ENCODE measurements at regions not wholly inside any gene's neighbourhood (a gene's known extent, or its start where the extent isn't known, plus 50 kb on each side); places are given as distances from the start of the nearest gene placed in this dataset.

DNA sequence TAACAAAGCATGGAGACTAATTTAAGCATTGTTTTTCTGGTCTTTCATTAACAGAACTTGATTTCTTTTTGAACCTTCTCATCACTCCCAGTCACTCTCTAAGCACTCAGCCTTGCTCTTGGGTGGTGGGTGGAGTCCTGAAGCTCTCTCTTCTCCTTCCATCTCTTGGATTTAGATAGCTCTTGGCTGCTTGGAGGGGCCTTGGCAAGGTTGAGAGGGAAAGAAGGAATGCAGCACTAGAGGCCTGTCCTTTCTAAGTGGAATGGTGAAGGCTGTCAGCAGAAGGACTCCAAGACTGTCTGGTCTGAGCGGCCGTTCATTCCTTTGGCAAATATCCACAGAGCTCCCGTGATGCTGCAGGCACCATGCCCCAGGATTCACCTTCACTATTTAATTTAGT lies 168.6 kb upstream of the E2F8 start:
- Histone ChIP-seq H3K4me3 (ENCODE audit: low read depth, low read length, poor library complexity, severe bottlenecking) (no peak overlapping the region), H3K36me3 (ENCODE audit: insufficient read depth, low read length, poor library complexity, severe bottlenecking) (no peaks in the 10 kb centered on the region), H3K4me1 (ENCODE audit: insufficient read depth, low read length, poor library complexity, severe bottlenecking) (no peaks in the 10 kb centered on the region), H3K27ac (ENCODE audit: low read depth, low read length, poor library complexity, severe bottlenecking) (no peak overlapping the region), H3K9me3 (ENCODE audit: low read depth, low read length, poor library complexity, severe bottlenecking) (no peaks in the 10 kb centered on the region), H3K27me3 (replicated peaks; ENCODE audit: insufficient read depth, low read depth, low read length, poor library complexity) (no peaks in the 10 kb centered on the region)
- POLR2A ChIA-PET (ENCODE audit: low non-redundant PET), result no interaction called here
- no TSS peak for BruUV-seq (replicated peaks)
- CTCF ChIA-PET, result no interaction called here
- intact Hi-C loops (cut with micrococcal nuclease; ENCODE audit: unreplicated experiment), result no loop called here
- no peak for TF ChIP-seq EZH2 (IDR thresholded peaks at IDR 0.05; ENCODE audit: borderline replicate concordance, low read depth, low read length, poor library complexity, severe bottlenecking)
- TF ChIP-seq, protein P1, sequence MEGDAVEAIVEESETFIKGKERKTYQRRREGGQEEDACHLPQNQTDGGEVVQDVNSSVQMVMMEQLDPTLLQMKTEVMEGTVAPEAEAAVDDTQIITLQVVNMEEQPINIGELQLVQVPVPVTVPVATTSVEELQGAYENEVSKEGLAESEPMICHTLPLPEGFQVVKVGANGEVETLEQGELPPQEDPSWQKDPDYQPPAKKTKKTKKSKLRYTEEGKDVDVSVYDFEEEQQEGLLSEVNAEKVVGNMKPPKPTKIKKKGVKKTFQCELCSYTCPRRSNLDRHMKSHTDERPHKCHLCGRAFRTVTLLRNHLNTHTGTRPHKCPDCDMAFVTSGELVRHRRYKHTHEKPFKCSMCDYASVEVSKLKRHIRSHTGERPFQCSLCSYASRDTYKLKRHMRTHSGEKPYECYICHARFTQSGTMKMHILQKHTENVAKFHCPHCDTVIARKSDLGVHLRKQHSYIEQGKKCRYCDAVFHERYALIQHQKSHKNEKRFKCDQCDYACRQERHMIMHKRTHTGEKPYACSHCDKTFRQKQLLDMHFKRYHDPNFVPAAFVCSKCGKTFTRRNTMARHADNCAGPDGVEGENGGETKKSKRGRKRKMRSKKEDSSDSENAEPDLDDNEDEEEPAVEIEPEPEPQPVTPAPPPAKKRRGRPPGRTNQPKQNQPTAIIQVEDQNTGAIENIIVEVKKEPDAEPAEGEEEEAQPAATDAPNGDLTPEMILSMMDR (conservative IDR thresholded peaks at IDR 0.05; ENCODE audit: low read depth, low read length), result no peak
- no peak for DNase-seq (ENCODE audit: low spot score)

- Histone ChIP-seq H3K36me3 (ENCODE audit: insufficient read depth, low read length, poor library complexity, severe bottlenecking) (no peaks in the 10 kb centered on the region), H3K9me3 (ENCODE audit: low read depth, low read length, poor library complexity, severe bottlenecking) (no peaks in the 10 kb centered on the region), H3K4me1 (ENCODE audit: insufficient read depth, low read length, poor library complexity, severe bottlenecking) (no peaks in the 10 kb centered on the region), H3K27me3 (replicated peaks; ENCODE audit: insufficient read depth, low read depth, low read length, poor library complexity) (no peaks in the 10 kb centered on the region), H3K27ac (ENCODE audit: low read depth, low read length, poor library complexity, severe bottlenecking) (no peak overlapping the region), H3K4me3 (ENCODE audit: low read depth, low read length, poor library complexity, severe bottlenecking) (no peak overlapping the region)
- intact Hi-C loops (cut with micrococcal nuclease; ENCODE audit: unreplicated experiment), result no loop called here
- no peak for DNase-seq (ENCODE audit: low spot score)
- no TSS peak for BruUV-seq (replicated peaks)
- TF ChIP-seq EZH2 (IDR thresholded peaks at IDR 0.05; ENCODE audit: borderline replicate concordance, low read depth, low read length, poor library complexity, severe bottlenecking), result no peak
- TF ChIP-seq, protein P1 (conservative IDR thresholded peaks at IDR 0.05; ENCODE audit: low read depth, low read length), result no peak
- CTCF ChIA-PET, result no interaction called here
- POLR2A ChIA-PET (ENCODE audit: low non-redundant PET), result no interaction called here
Observed at GRCh38 chr11:19407677-19408270, 167.0 kb upstream of the E2F8 start.

- ChIA-PET POLR2A (ENCODE audit: low non-redundant PET) (no interaction called here), CTCF (no interaction called here)
- Histone ChIP-seq H3K27me3 (replicated peaks; ENCODE audit: insufficient read depth, low read depth, low read length, poor library complexity) (no peaks in the 10 kb centered on the region), H3K27ac (ENCODE audit: low read depth, low read length, poor library complexity, severe bottlenecking) (no peak overlapping the region), H3K36me3 (ENCODE audit: insufficient read depth, low read length, poor library complexity, severe bottlenecking) (no peaks in the 10 kb centered on the region), H3K4me3 (ENCODE audit: low read depth, low read length, poor library complexity, severe bottlenecking) (no peak overlapping the region), H3K9me3 (ENCODE audit: low read depth, low read length, poor library complexity, severe bottlenecking) (no peaks in the 10 kb centered on the region), H3K4me1 (ENCODE audit: insufficient read depth, low read length, poor library complexity, severe bottlenecking) (no peaks in the 10 kb centered on the region)
- no TSS peak for BruUV-seq (replicated peaks)
- DNase-seq (ENCODE audit: low spot score), result no peak
- no peak for TF ChIP-seq EZH2 (IDR thresholded peaks at IDR 0.05; ENCODE audit: borderline replicate concordance, low read depth, low read length, poor library complexity, severe bottlenecking)
- TF ChIP-seq, protein P1 (conservative IDR thresholded peaks at IDR 0.05; ENCODE audit: low read depth, low read length), result no peak
- intact Hi-C loops (cut with micrococcal nuclease; ENCODE audit: unreplicated experiment), result no loop called here
Observed at GRCh38 chr11:19405966-19406365, 165.2 kb upstream of the E2F8 start.

All from A673 (cell line).